Tibial nerve (tissue), 3 donors: ENCODE measurements at regions not wholly inside any gene's neighbourhood (a gene's known extent, or its start where the extent isn't known, plus 50 kb on each side); places are given as distances from the start of the nearest gene placed in this dataset.

Source experiments
- POLR2A ChIP-seq, 2 donors: fragments of 450-650 bp; IDR thresholded peaks; one replicate each; pipeline ENCODE4 v1.6.1; 2017; ENCODE audit warnings: antibody characterized with exemption in 2 of 2, mild to moderate bottlenecking in 2 of 2, moderate library complexity in 2 of 2
- TF ChIP-seq, protein P1 (sequence below), 5 experiments: fragments of 200-600 bp in 3 of 5; fragments of 450-650 bp in 2 of 5; sonication (generic) in 3 of 5; IDR thresholded peaks; one replicate each; pipeline ENCODE4 v1.5.1; 2016 to 2019; ENCODE audit warnings: antibody characterized with exemption in 5 of 5, mild to moderate bottlenecking in 3 of 5, moderate library complexity in 2 of 5

DNA sequence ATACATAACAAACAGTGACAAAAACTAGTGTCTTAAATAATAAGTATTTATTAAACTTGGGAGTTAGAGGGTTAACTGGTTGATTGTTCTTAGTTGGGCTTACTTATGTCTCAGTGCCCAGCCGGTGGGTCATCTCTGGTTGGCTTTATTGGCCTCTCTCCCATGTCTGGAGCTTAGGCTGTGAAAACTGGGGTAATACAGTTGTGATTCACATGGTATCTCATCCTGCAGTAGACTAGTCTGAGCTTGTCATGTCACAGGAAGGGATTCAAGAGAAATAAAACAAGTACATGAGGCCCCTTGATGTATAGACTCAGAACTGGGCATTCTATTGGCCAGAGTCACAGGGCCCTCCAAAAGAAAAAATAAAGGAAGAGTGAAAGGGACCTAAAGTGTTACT is 466.4 kb upstream of the SMC2 start:
- TF ChIP-seq, protein P1, sequence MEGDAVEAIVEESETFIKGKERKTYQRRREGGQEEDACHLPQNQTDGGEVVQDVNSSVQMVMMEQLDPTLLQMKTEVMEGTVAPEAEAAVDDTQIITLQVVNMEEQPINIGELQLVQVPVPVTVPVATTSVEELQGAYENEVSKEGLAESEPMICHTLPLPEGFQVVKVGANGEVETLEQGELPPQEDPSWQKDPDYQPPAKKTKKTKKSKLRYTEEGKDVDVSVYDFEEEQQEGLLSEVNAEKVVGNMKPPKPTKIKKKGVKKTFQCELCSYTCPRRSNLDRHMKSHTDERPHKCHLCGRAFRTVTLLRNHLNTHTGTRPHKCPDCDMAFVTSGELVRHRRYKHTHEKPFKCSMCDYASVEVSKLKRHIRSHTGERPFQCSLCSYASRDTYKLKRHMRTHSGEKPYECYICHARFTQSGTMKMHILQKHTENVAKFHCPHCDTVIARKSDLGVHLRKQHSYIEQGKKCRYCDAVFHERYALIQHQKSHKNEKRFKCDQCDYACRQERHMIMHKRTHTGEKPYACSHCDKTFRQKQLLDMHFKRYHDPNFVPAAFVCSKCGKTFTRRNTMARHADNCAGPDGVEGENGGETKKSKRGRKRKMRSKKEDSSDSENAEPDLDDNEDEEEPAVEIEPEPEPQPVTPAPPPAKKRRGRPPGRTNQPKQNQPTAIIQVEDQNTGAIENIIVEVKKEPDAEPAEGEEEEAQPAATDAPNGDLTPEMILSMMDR (IDR thresholded peaks at IDR 0.05): no peak
- no peak for TF ChIP-seq POLR2A (IDR thresholded peaks at IDR 0.05)
